ENCODE measurements at regions not wholly inside any gene's neighbourhood (a gene's known extent, or its start where the extent isn't known, plus 50 kb on each side); places are given as distances from the start of the nearest gene placed in this dataset.

- no peak for TF ChIP-seq SP1 (IDR thresholded peaks at IDR 0.05)
- TF ChIP-seq ZNF384 (IDR thresholded peaks at IDR 0.05) = no peak
- TF ChIP-seq FOXA1 (IDR thresholded peaks at IDR 0.05) = no peak
- TF ChIP-seq TARDBP (IDR thresholded peaks at IDR 0.05) = no peak
- no peak for TF ChIP-seq FOXM1 (IDR thresholded peaks at IDR 0.05; ENCODE audit: borderline replicate concordance)
- TF ChIP-seq ELF4 (IDR thresholded peaks at IDR 0.05) = no peak
- no peak for TF ChIP-seq NFRKB (IDR thresholded peaks at IDR 0.05)
- no peak for TF ChIP-seq BHLHE40 (IDR thresholded peaks at IDR 0.05; ENCODE audit: borderline replicate concordance)
- TF ChIP-seq HDGF (IDR thresholded peaks at IDR 0.05; ENCODE audit: borderline replicate concordance) = no peak
- no peak for TF ChIP-seq CTBP1 (IDR thresholded peaks at IDR 0.05; ENCODE audit: borderline replicate concordance)
- no peak for TF ChIP-seq L3MBTL2 (conservative IDR thresholded peaks at IDR 0.05)
- TF ChIP-seq SUZ12 (IDR thresholded peaks at IDR 0.05) = no peak
- no peak for TF ChIP-seq FOXK2 (IDR thresholded peaks at IDR 0.05)
- no peak for TF ChIP-seq PKNOX1 (IDR thresholded peaks at IDR 0.05)
Observed at GRCh38 chr5:25441810-25442209, 797.0 kb upstream of the CDH10 start.
